WTC11 (cell line): ENCODE measurements at regions not wholly inside any gene's neighbourhood (a gene's known extent, or its start where the extent isn't known, plus 50 kb on each side); places are given as distances from the start of the nearest gene placed in this dataset.

ENCODE experiments used
- ATAC-seq: fragments of 200-7000 bp; cut with Tn5 transposase; 2 replicates; pipeline ENCODE4 v1.10.0; 2021; ENCODE audit warnings: mild to moderate bottlenecking, moderate library complexity
- CTCF ChIA-PET: fragments of 300-600 bp; sonication (Branson Sonifier 250); formaldehyde crosslinking; loops from one replicate; lab custom pipeline; 2021; ENCODE audit warnings: antibody characterized with exemption; lab: Charles Lee
- POLR2A ChIA-PET: fragments of 350-600 bp; sonication (Branson Sonifier 250); formaldehyde crosslinking; loops from one replicate; lab custom pipeline; 2021; ENCODE audit warnings: antibody characterized with exemption; lab: Charles Lee
- DNase-seq: peaks from one replicate; pipeline ENCODE4 v3.0.0; 2021; ENCODE audit warnings: low spot score
- H3K27ac Mint-ChIP-seq: 2 replicates; pipeline ENCODE4 v1.8.0; 2021; ENCODE audit warnings: mixed read lengths
- H3K27me3 Mint-ChIP-seq: 2 replicates; pipeline ENCODE4 v1.8.0; 2021; ENCODE audit warnings: low read depth, mild to moderate bottlenecking, moderate library complexity, mixed read lengths
- H3K36me3 Mint-ChIP-seq: 2 replicates; pipeline ENCODE4 v1.8.0; 2021; ENCODE audit warnings: mixed read lengths
- H3K4me1 Mint-ChIP-seq: 2 replicates; pipeline ENCODE4 v1.8.0; 2022; ENCODE audit warnings: mixed read lengths
- H3K4me3 Mint-ChIP-seq: 2 replicates; pipeline ENCODE4 v1.8.0; 2021; ENCODE audit warnings: mild to moderate bottlenecking, moderate library complexity, mixed read lengths
- H3K9me3 Mint-ChIP-seq: 2 replicates; pipeline ENCODE4 v1.8.0; 2021; ENCODE audit warnings: mixed read lengths
- AFF4 ChIP-seq: sonication (generic); formaldehyde crosslinking; IDR thresholded peaks from 2 replicates; pipeline ENCODE4 v1.8.1; 2023; ENCODE audit warnings: mild to moderate bottlenecking, missing genetic modification reagents, borderline replicate concordance
- AR ChIP-seq: fragments of 250-450 bp; sonication (Bioruptor Pico); IDR thresholded peaks from 2 replicates; pipeline ENCODE4 v1.9.0; 2021; ENCODE audit warnings: mild to moderate bottlenecking
- ESRRA ChIP-seq: sonication (generic); formaldehyde crosslinking; IDR thresholded peaks from 2 replicates; pipeline ENCODE4 v1.8.1; 2022; ENCODE audit warnings: mild to moderate bottlenecking, missing genetic modification reagents, borderline replicate concordance
- FOXP1 ChIP-seq: sonication (generic); formaldehyde crosslinking; IDR thresholded peaks from 2 replicates; pipeline ENCODE4 v1.8.0; 2022; ENCODE audit warnings: missing genetic modification reagents, mild to moderate bottlenecking, moderate library complexity, borderline replicate concordance
- FOXP4 ChIP-seq: sonication (generic); formaldehyde crosslinking; IDR thresholded peaks from 2 replicates; pipeline ENCODE4 v1.8.0; 2022; ENCODE audit warnings: mild to moderate bottlenecking, missing genetic modification reagents
- HMGA2 ChIP-seq: fragments of 250-450 bp; sonication (Bioruptor Pico); IDR thresholded peaks from 2 replicates; pipeline ENCODE4 v1.4.0; 2021; ENCODE audit warnings: mild to moderate bottlenecking, moderate library complexity
- HMGXB4 ChIP-seq: sonication (generic); formaldehyde crosslinking; IDR thresholded peaks from 2 replicates; pipeline ENCODE4 v1.8.1; 2023; ENCODE audit warnings: mild to moderate bottlenecking, moderate library complexity, missing genetic modification reagents
- IRF2 ChIP-seq: sonication (generic); formaldehyde crosslinking; IDR thresholded peaks from 2 replicates; pipeline ENCODE4 v1.8.0; 2022; ENCODE audit warnings: low read depth, missing genetic modification reagents, borderline replicate concordance
- KAT7 ChIP-seq: sonication (generic); formaldehyde crosslinking; IDR thresholded peaks from 2 replicates; pipeline ENCODE4 v1.8.1; 2023; ENCODE audit warnings: missing genetic modification reagents, mild to moderate bottlenecking, borderline replicate concordance
- MXD4 ChIP-seq: fragments of 250-450 bp; sonication (Bioruptor Pico); IDR thresholded peaks from 2 replicates; pipeline ENCODE4 v1.8.0; 2021; ENCODE audit warnings: mild to moderate bottlenecking, moderate library complexity, borderline replicate concordance
- ZNF263 ChIP-seq: sonication (generic); formaldehyde crosslinking; IDR thresholded peaks from 2 replicates; pipeline ENCODE4 v1.8.1; 2022; ENCODE audit warnings: low read depth, mild to moderate bottlenecking, moderate library complexity, missing genetic modification reagents
- TF ChIP-seq, protein P1 (sequence below): sonication (generic); formaldehyde crosslinking; IDR thresholded peaks from 2 replicates; pipeline ENCODE4 v1.8.1; 2022; ENCODE audit warnings: mild to moderate bottlenecking, moderate library complexity, missing genetic modification reagents
- TF ChIP-seq, protein P2 (sequence below): sonication (generic); formaldehyde crosslinking; IDR thresholded peaks from 2 replicates; pipeline ENCODE4 v1.8.0; 2022; ENCODE audit warnings: mild to moderate bottlenecking, missing genetic modification reagents
- TF ChIP-seq, protein P3 (sequence below): sonication (generic); formaldehyde crosslinking; IDR thresholded peaks from 2 replicates; pipeline ENCODE4 v1.8.0; 2023; ENCODE audit warnings: missing genetic modification reagents

GRCh38 chr2:731711-732110, 54.5 kb upstream of the TMEM18 start:
- no peaks in the 10 kb centered on the region; the same call in 1 of the 2 replicates for H3K27me3 Mint-ChIP-seq
- H3K36me3 Mint-ChIP-seq: no peaks in the 10 kb centered on the region
- ATAC-seq (no peak), DNase-seq (no peak)
- POLR2A ChIA-PET: interaction anchor here (2.1 kb wide), 1 partner anchor 8 kb away, joined by 7 read pairs; no protein-coding TSS in a partner anchor
- no peak overlapping the region for H3K4me3 Mint-ChIP-seq
- TF ChIP-seq HMGA2 (CRISPR knock-in tag): no peak
- no peak for TF ChIP-seq AFF4 (CRISPR knock-in tag)
- peaks cover 63% of the 10 kb centered on the region for H3K4me1 Mint-ChIP-seq
- H3K9me3 Mint-ChIP-seq: no peaks in the 10 kb centered on the region
- CTCF ChIA-PET: interaction anchor here (0.9 to 1.4 kb wide), 2 partner anchors 8 to 17 kb away, joined by 3 to 10 read pairs; no protein-coding TSS in a partner anchor
- peak overlapping the region; percentile 83 for H3K27ac Mint-ChIP-seq

- H3K27ac Mint-ChIP-seq: peak overlapping the region; percentile 99
- peak; percentile 86 for ATAC-seq
Measured at GRCh38 chr2:729376-729861, 52.2 kb upstream of the TMEM18 start.

DNA sequence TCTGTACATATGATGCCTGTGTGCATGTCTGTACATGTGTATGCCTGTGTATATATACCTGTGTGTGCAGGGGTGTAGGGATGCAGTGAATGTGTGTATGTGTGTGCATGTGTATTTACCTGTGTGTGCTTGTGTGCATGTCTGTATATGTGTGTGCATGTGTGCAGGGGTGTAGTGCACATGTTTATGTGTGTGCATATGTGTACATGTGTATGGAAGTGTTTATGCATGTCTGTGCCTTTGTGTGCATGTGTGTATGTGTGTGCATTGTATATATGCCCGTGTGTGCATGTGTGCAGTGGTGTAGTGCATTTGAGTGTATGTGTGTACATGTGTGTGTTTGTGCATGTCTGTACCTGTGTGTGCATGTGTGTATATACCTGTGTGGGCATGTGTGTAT, 51.0 kb upstream of the TMEM18 start:
- Mint-ChIP-seq H3K27ac (peak overlapping the region; percentile 99), H3K36me3 (no peaks in the 10 kb centered on the region), H3K4me1 (peaks cover 74% of the 10 kb centered on the region), H3K4me3 (peak overlapping the region; percentile 21; the same call in 1 of the 2 replicates), H3K9me3 (no peaks in the 10 kb centered on the region), H3K27me3 (peaks cover 3% of the 10 kb centered on the region; the same call in 1 of the 2 replicates)
- no peak for TF ChIP-seq ESRRA (CRISPR knock-in tag)
- no peak for TF ChIP-seq KAT7
- TF ChIP-seq, protein P1, sequence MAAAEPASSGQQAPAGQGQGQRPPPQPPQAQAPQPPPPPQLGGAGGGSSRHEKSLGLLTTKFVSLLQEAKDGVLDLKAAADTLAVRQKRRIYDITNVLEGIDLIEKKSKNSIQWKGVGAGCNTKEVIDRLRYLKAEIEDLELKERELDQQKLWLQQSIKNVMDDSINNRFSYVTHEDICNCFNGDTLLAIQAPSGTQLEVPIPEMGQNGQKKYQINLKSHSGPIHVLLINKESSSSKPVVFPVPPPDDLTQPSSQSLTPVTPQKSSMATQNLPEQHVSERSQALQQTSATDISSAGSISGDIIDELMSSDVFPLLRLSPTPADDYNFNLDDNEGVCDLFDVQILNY (CRISPR knock-in tag): no peak
- TF ChIP-seq, protein P2, sequence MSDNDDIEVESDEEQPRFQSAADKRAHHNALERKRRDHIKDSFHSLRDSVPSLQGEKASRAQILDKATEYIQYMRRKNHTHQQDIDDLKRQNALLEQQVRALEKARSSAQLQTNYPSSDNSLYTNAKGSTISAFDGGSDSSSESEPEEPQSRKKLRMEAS: no peak
- no peak for TF ChIP-seq IRF2 (CRISPR knock-in tag)
- TF ChIP-seq HMGXB4 (CRISPR knock-in tag): no peak
- TF ChIP-seq ZNF263 (CRISPR knock-in tag): no peak
- TF ChIP-seq, protein P3, sequence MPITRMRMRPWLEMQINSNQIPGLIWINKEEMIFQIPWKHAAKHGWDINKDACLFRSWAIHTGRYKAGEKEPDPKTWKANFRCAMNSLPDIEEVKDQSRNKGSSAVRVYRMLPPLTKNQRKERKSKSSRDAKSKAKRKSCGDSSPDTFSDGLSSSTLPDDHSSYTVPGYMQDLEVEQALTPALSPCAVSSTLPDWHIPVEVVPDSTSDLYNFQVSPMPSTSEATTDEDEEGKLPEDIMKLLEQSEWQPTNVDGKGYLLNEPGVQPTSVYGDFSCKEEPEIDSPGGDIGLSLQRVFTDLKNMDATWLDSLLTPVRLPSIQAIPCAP (CRISPR knock-in tag): no peak
- TF ChIP-seq MXD4: no peak
- TF ChIP-seq AR (CRISPR knock-in tag): no peak
- no peak for DNase-seq
- CTCF ChIA-PET: interaction anchor here (1.0 kb wide), 1 partner anchor 12 kb away, joined by 4 read pairs; no protein-coding TSS in a partner anchor
- no peak for ATAC-seq
- POLR2A ChIA-PET: no interaction called here

More at GRCh38 chr2:729376-729861, 52.2 kb upstream of the TMEM18 start:
- no peak for DNase-seq
- peak overlapping the region; percentile 38 for H3K4me3 Mint-ChIP-seq
- CTCF ChIA-PET: interaction anchor here (0.7 to 1.7 kb wide), 4 partner anchors 11 to 102 kb away, joined by 3 to 18 read pairs (median 5); partner anchors contain the start of gene TMEM18
- peaks cover 68% of the 10 kb centered on the region for H3K4me1 Mint-ChIP-seq
- peaks cover 3% of the 10 kb centered on the region for H3K27me3 Mint-ChIP-seq
- POLR2A ChIA-PET: no interaction called here
- H3K9me3 Mint-ChIP-seq: no peaks in the 10 kb centered on the region
- H3K36me3 Mint-ChIP-seq: no peaks in the 10 kb centered on the region
- peak; percentile 31; the same call in 1 of the 2 replicates for TF ChIP-seq FOXP4 (CRISPR knock-in tag)
- no peak for TF ChIP-seq FOXP1
